HG02798 (cell line): ENCODE measurements at regions not wholly inside any gene's neighbourhood (a gene's known extent, or its start where the extent isn't known, plus 50 kb on each side); places are given as distances from the start of the nearest gene placed in this dataset.
"Not testable (repeated sequence)": the region's sequence is repeated elsewhere in the genome, so short reads cannot be mapped to it uniquely, and the experiment has no call there.

Experiments used
- ATAC-seq: cut with Tn5 transposase; IDR thresholded peaks from one replicate; pipeline ENCODE4 v1.9.1; 2021; ENCODE audit warnings: mild to moderate bottlenecking; ENCODE audit not compliant: unreplicated experiment, poor library complexity

DNA sequence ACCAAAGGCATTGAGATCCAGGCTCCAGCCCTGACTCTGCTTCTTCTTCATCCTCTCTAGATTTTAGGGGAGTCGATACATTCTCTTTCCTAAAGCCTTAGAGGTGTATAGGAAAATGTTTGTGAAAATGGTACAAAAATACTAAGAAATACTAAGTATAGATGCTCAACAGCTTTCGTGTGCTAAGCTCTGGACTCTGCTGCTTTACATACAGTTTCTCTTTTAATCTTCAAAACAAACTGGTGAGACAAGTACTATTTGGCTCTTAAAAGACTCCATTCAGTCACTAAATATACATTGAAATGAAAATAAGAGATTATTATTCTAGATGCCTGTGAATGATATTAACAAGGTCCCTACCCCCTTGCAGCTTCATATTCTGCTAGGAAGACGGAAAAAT lies 174.5 kb upstream of the TRPM3 start:
- no peak for ATAC-seq

DNA sequence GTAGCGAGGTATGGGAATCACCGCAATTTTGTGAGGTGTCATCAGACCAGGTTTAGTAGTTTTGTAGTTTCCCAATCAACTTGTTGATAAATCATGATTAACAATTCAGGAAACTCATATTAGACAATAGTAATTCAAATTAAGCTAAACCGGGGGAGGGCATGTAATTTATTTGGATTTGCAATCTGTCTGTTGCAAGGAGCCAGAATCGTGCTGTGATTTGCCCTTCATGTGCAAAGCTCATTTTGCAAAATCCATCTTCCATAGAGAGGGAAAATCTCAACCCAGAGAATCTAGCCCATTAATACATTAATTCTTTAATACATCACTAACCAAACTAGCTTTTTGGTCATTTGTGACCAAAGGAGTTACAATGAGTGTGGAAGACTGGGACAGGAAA lies 164.7 kb upstream of the TRPM3 start:
- ATAC-seq, result no peak

DNA sequence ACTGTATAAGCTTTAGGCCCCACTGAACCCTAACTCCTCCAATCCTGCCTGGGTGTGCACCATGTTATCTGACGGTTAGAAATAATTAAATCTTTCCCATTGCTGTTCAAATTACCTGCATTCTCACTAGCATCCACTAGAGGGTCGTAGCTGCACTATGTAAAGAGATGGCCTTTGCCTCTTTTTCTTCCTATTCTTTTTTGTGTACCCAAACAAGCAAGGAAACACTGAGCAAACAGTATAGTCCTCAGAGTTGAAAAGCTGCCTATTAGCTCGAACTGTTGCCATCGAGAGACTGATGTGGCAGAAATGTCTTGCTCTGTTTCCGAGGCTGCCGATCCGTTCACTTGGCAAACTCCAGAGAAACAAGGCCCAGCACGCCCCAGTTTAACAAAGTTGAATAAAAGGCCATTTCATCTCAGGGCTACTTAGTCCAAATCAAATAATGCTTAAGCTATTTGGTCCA lies 163.8 kb upstream of the TRPM3 start:
- peak; percentile 91 for ATAC-seq

DNA sequence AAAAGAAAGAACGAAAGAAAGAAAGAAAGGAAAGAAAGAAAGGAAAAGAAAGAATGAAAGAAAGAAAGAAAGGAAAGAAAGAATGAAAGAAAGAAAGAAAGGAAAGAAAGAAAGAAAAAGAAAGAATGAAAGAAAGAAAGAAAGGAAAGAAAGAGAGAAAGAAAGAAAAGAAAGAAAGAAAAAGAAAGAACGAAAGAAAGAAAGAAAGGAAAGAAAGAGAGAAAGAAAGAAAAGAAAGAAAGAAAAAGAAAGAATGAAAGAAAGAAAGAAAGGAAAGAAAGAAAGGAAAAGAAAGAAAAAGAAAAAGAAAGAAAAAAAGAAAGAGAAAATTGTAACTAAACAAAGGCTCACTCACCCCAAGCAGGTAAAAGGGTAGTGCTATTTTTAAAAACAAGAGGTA lies 160.7 kb upstream of the TRPM3 start:
- ATAC-seq, result not testable (repeated sequence)

DNA sequence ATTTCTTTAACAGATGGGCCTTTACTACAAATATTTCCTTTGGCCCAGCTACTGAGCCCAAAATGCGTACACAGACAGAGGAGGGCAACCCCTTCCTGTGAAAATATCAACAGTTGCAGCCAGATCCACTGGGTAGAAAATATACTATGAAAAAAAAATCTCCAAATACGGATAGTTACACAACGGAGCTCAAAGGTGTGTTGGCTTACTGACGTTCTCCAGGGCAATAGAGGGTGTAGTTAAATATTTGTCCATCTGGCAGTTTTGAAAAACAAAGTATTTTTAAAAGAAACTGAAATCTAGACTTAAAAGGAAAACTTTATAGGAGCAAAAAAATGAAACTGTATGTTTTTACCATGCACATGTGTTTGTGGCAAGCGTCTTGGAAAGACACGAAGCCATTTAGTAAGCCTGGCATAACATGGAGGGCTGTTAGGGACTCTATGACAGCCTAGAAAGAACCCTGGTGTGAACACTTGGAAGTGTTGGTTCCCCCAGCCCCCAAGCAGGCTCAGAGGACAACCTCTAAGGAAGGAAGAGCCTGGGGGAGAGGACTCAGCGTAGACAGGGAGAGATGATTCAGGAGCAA lies 157.8 kb upstream of the TRPM3 start:
- ATAC-seq, result no peak

DNA sequence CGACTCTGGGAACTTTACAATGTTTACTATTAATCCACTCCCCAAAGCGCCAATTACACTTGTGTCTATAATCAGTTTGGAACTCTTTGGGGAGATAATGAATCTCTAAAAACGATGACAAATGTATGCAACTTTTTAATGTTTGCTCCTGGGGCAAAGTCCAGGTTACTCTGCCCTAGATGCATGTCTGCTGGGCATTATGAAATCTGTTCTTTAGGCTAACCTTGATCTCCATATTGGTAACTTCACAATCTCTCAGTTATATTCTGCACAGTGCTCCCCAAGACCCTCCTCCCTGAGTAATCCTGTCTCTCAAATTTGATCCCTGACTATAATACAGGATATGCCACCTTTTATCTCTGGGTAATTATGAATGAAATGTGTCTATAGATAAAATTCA lies 152.2 kb upstream of the TRPM3 start:
- ATAC-seq, result no peak

DNA sequence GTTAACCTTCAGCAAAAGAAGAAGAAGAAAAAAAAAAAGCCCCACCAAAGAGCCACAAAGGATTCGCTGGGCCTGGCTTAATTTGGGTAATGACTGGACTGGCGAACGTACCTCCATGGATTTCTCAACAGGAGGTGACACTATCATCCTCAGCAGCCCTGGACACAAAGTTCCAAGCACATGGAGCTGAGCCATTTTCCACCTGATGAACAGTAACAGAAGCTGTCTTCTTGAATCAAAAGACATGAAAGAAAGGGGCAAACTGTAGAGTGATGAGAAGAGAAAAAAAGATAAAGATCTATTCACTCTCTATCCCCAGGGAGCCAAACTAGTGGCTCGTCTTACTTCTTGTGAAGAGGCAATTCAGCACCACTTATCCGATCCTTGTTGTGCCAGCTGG lies 150.2 kb upstream of the TRPM3 start:
- ATAC-seq, result no peak

DNA sequence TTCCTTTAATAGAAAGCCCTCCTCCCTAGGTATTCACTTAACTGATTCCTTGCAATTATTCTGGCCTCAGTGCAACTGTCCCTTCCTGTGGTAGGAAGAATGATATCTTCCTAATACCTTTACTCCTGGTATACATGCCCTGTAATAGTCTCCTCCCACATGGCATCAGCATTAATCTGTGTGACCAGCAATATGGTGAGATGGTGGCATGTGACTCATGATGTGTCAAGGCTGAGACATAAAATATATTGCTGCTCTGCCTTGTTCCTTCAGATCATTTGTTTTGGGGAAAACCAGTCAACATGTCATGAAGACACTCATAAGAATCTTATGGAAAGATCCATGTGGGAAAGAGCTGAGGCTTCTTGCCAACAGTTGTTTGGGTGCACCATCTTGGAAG lies 149.1 kb upstream of the TRPM3 start:
- no peak for ATAC-seq

DNA sequence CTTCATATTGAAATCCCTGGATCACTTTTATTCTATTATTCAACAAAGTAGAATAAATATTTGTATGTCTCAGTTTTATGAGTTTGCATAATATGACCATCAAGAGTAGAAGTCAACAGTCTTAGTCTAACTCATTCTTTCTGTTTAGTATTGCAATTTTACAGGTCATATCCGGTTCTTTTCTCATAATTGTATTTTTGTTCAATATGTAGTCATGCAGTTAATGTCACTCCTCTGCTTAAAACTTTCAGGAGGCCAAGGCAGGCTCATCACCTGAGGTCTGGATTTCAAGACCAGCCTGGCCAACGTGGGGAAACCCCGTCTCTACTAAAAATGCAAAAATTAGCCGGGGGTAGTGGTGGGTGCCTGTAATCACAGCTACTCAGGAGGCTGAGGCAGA lies 148.4 kb upstream of the TRPM3 start:
- no peak for ATAC-seq

DNA sequence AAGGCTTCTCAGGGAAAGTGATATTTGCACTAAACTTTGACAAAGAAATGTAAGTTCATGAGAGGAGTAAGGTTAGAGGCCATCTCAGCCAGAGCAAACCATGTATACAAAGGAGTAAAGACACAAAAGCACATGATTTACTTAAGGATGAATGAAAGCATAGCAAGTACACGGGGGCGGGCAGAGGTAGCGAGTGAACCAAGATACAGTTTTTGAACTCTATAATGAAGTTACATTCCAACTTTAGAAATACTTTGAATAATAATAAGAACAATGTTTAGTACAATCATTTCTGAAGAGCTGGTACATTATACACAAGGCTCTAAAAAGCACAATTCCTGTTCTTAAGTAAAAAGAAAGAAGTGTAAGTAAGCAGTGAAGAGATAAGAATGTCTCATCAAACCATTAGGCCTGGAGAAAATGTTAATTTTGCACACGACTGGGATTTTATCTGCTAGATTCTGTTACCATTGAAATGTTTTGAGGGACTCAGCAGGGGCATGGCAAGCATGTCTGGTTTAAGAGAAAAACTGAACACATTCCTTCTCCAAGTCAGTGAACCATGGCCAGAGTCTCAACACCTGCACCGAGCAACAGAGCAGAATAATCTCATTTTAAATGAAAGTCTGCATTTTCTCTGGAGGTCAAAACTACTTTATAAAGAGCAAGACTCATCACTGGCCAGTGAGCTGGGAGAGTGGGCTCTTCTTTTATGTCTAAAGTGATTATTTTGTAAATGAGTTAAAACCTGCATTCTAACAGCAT lies 147.6 kb upstream of the TRPM3 start:
- ATAC-seq, result no peak

DNA sequence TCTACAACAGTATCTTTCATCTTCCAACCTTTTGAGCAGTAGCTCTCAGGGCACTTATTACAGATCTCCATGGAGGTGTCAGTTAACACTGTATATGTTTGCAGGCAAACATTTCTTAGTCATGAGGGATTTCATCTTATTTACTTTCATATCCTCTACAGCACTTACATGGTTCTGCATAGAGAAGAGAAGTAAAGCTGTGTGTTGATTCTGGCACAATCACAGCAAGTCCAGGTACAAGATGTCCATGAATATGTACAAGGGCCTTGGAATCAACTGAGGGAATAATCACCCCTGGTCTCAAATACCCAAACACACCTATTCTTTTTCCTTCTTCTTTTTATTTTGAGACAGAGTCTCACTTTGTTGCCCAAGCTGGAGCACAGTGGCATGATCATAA lies 142.0 kb upstream of the TRPM3 start:
- ATAC-seq, result no peak

DNA sequence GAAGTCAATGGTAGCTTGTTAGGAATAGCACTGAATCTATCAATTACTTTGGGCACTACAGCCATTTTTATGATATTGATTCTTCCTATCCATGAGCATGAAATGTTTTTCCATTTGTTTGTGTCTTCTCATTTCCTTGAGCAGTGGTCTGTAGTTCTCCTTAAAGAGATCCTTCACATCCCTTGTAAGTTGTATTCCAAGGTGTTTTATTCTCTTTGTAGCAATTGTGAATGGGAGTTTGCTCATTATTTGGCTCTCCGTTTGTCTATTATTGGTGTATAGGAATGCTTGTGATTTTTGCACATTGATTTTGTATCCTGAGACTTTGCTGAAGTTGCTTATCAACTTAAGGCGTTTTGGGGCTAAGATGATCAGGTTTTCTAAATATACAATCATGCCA lies 139.0 kb upstream of the TRPM3 start:
- ATAC-seq, result not testable (repeated sequence)

DNA sequence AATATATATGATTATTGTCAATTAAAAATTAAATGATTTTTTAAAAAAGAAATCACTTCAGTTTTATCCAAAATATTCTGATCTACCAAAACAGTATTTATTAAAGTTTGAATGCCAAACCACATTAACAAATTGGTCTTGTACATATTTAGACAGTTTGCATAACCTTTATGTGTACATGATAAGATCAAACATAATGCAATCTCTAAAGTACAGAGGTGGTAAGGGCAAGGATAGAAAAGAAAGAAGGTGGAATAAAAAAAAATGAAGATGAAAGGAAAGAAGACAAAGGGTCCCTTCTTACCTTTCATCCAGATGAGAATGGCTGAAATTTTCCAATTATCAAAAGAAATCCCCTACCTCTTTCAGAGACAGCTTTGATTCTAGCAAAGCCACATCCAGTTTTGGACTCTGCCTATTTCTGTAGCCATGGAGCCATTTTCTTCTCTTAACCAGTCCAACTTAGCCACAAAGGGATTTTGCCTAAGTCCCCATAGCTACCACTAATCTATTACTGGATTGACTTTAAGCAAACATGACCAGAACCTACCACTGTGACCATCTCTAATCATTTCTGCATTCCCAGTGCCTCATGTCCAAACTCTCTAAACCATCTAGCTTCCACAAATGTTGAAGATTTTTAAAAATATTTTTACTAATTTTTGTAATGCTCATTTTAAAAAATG lies 133.3 kb upstream of the TRPM3 start:
- ATAC-seq, result no peak

DNA sequence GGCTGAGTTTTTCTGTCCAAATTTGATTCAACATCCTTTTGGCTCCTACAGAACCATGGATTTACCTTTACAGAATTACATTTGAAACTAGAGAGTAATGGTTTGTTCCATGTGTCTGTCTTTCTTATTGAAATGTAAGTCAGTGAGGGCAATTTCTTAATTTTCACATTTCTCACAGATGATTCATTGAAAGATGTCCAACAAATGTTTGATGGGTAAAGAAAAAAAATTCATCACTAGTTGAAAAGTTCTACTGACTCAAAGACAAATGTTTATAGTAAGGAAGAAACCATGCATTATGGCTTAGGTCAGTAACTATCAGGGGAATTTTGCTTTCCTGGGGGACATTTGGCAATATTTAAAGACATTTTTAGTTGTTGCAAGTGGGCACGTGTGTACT lies 131.6 kb upstream of the TRPM3 start:
- no peak for ATAC-seq

DNA sequence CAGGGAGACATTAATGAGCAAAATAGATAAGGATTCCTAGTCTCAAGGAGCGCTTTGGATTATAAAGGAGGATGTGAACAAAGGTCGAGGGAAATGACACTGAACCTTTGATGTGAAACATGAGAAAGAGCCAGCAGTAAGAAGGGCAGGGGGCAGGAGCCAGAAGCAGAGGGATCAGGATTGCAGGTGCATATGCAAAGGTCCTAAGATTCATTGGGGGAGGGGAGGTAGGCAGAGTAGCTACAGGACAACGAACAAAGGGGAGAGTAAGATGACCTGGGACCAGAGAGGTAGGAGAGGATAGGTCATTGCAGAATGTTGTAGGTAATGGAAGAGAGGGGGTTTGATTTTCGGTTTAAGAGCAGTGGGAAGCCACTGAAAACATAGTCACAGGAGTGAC lies 129.2 kb upstream of the TRPM3 start:
- ATAC-seq, result no peak

DNA sequence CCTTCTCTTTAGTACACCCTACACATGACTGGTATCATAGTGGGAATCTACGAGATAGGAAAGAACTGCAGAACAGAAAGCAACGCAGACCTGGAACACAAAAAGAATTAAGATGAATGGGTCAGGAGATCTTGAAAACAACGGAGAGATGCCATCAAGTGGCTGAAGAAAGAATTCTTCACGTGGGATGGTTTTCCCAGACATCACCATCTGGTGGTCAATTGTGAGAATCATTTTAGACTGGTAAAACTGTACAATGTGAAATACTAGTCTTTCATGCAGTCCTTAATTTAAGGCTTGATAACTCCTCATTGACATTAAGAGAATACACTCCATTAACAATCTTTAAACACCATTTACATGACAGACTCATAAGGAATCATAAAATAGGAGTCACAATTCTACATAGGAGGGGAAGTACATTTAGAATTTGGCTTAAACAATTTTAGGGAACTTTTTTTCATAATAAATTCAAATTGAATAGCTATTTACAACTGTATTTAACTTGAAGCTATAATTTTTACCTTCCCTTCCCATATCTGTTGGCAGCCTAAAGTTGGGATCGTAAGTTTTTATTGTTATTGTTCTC lies 128.4 kb upstream of the TRPM3 start:
- ATAC-seq, result peak; percentile 76

DNA sequence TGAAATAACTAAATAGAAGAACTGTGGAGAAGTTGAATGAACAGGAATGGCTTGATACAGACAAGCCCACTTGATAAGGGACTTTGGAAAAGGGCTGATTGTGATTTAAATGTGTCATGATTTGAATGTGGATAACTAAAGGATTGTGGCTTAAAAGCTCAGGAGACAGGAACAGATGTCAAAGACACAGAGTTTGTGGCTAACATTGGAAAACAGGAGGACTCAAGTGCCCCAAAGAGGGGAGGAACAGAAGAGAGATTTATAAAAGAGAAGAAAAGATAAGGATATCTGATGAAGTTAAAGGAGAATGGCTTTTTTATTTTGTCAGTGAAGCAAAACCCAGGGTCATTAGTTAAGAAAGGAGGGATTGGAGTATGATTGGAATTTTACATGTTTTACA lies 124.2 kb upstream of the TRPM3 start:
- ATAC-seq, result no peak

DNA sequence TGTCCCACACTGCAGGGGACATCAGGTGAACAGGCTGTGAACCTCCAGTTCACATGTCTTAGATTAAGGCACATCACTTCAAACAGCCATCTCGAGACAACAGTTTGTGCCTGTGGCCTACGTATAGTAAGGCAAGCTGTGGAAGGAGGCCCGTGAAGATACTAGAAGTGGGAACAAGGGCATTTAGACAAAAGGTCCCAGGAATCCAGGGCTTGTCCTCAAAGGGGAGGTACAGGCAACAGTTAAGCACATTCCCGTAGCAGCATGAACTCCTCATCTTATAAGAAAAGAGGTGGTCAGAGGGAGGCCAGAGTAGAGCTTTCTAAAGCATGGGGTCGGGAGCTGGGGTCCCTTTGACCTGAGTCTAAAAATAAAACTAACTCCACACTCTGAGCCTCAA lies 122.5 kb upstream of the TRPM3 start:
- no peak for ATAC-seq

DNA sequence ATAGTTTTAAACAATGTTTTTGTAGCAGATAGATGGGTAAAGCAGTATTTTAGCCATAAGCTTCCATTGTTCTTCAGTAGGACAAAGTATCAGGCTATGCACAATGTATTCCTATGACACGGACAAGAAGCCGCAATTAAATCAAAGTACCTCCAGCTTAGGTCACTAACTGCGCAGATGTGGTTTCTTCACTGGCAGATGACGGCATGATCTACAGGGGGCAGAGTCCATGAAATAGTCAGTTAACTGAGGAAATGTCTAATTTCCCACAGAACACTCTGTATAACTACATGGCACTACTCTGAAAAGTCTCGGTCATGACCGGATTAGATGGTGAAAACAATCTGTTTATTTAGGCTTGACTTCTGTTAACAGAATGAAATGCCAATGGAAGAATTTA lies 120.7 kb upstream of the TRPM3 start:
- no peak for ATAC-seq

DNA sequence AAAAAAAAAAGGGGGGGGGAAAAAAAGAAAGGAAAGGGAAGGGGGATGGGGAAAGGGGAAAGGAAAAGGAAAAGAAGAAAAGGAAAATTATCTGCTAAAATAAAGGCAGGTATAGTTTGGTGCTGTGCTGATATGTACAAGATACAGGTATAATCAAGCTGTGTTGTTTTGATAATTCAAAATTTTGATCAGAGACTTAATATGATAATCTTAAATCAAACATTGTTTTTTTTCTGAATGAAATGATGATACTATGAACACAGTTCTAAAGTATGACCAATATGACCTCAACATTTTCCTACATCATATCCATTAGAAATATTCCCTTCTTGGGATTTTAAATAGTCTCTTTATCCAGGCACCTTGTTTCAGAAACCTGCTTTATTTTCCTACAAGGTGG lies 115.6 kb upstream of the TRPM3 start:
- no peak for ATAC-seq

DNA sequence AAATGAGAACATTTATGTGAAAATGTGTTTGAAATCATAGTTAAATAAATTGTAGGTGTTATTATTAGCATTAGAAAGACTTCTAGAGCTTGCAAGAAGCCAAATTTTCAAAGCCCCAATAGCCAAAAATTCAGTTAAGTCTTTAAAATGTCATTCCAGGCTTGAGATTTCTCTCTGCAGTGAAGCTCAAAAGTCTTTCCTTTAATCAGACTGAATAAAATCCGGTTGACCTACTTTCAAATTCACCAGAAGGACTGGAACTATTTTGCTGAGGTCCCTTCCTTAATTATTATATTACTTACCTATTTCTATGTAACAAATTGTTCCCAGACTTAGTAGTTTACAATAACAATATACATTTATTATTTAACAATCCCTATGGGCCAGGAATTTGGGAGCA lies 112.2 kb upstream of the TRPM3 start:
- no peak for ATAC-seq
